ENCODE measurements at regions not wholly inside any gene's neighbourhood (a gene's known extent, or its start where the extent isn't known, plus 50 kb on each side); places are given as distances from the start of the nearest gene placed in this dataset.

DNA sequence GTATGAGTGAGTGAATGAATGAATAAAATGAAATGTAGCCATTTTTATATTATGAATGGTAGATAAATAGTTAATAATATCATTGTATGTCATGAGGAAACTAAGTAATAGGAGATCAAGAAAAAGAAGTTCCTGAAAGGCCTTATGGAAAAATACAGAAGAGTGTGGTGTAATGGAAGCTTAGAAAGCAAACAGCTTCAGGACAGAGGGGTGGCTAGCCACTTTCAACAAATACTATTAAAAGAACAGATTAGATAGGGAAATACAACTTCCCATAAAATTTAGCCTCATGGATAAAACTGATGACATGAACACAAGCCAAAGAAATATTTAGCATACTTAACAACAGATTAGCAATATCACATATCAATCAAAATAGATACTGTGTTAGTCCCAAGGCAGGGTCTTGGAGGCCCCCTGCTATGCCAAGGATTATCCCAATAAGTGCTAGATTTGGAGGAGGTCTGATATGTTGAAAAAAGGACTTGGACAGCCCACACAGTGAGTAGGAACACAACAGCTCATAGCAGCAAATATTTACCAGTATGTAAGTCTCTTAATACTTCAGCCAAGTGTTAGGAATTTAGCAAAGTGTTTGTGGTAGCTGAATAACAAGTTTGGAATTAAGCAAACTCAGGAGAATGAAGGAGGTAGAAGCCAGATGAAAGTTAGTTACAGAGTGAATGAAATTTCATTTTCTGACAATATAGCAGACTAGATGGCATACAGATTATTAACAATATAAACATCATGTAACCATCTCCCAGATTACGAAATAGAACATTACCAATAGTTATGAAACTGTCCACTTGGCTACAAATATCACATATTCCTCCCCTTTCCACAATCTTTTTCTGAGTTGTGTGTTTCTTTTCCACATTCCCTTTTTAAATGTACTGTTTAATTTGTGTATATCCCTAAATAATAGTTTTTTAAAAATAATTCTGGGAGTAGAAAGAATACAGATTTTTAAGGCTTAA lies 1632.0 kb downstream of the PCDH9 start:
- Histone ChIP-seq H3K36me3 (no peaks in the 10 kb centered on the region), H3K9me3 (no peaks in the 10 kb centered on the region), H3K4me1 (no peaks in the 10 kb centered on the region), H3K27me3 (no peaks in the 10 kb centered on the region), H3K27ac (no peak overlapping the region), H3K4me3 (no peak overlapping the region)
- ATAC-seq: peak in 2 of 4 donors; percentile 43 to 52
- intact Hi-C loops (cut with DNase I): no loop called here
- TF ChIP-seq, protein P1, sequence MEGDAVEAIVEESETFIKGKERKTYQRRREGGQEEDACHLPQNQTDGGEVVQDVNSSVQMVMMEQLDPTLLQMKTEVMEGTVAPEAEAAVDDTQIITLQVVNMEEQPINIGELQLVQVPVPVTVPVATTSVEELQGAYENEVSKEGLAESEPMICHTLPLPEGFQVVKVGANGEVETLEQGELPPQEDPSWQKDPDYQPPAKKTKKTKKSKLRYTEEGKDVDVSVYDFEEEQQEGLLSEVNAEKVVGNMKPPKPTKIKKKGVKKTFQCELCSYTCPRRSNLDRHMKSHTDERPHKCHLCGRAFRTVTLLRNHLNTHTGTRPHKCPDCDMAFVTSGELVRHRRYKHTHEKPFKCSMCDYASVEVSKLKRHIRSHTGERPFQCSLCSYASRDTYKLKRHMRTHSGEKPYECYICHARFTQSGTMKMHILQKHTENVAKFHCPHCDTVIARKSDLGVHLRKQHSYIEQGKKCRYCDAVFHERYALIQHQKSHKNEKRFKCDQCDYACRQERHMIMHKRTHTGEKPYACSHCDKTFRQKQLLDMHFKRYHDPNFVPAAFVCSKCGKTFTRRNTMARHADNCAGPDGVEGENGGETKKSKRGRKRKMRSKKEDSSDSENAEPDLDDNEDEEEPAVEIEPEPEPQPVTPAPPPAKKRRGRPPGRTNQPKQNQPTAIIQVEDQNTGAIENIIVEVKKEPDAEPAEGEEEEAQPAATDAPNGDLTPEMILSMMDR (IDR thresholded peaks at IDR 0.05): no peak
- no peak for DNase-seq
- FAIRE-seq: no peak
- WGBS, 2 donors: 71 to 83% methylated on average over 1 of the region's 1 CpG

DNA sequence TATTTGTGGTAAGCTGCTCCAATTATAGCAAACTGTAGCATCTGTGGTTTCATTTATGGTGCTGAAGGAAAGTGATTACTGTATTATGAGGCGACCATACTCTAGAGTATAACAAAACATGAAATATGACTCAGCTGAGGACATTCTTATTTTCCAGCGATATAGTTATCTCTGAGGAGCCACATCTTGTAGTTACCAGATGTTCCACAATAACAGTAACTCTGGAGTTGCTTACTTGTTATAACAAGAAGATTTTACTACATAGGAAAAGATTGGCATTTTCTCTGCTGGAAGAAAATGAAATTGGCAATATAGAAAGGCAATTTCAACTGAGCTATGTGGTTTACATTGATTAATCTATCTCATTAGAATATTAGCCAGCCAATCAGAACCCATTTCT lies 1634.2 kb downstream of the PCDH9 start:
- no peak for ATAC-seq
- TF ChIP-seq, protein P1 (IDR thresholded peaks at IDR 0.05): no peak
- no peaks in the 10 kb centered on the region for H3K27me3 ChIP-seq

DNA sequence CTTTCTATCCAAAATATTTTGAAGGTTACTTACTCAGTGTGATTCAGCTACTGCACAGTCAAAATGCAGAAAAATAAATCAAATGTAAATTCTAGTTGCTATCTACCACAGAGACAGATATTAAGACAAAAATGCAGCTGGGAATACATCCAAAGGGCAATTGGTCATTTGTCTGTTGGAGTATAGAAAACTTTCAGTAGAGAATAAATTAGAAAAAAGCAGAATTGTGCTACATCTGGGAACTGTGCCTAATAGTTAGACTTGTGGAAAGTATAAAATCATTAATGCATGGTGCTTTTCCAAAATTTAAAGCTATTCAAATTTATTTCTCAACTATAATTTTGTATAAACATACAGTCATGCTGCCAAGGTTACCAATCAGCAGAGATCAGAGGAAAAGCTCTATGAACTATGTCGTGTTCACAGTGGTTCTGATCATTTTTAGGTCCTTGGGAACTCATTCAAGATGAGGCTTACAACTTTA lies 1635.8 kb downstream of the PCDH9 start:
- DNase-seq (no peak), FAIRE-seq (no peak), ATAC-seq (no peak)
- no peaks in the 10 kb centered on the region for H3K4me1 ChIP-seq
- no peak overlapping the region for H3K27ac ChIP-seq
- H3K4me3 ChIP-seq: no peak overlapping the region
- no peaks in the 10 kb centered on the region for H3K36me3 ChIP-seq
- TF ChIP-seq, protein P1 (IDR thresholded peaks at IDR 0.05): no peak
- H3K27me3 ChIP-seq: no peaks in the 10 kb centered on the region
- H3K9me3 ChIP-seq: no peaks in the 10 kb centered on the region
- 36 to 43% methylated on average over 1 of the region's 1 CpG for WGBS, 2 donors
- intact Hi-C loops (cut with DNase I): no loop called here

More for the DNA sequence above, 1634.2 kb downstream of the PCDH9 start:
- Histone ChIP-seq H3K9me3 (no peaks in the 10 kb centered on the region), H3K4me1 (no peaks in the 10 kb centered on the region), H3K36me3 (no peaks in the 10 kb centered on the region), H3K4me3 (no peak overlapping the region), H3K27ac (no peak overlapping the region)
- FAIRE-seq: no peak
- WGBS, 2 donors: 58 to 68% methylated on average over 2 of the region's 2 CpGs
- DNase-seq: no peak
- intact Hi-C loops (cut with DNase I): no loop called here

DNA sequence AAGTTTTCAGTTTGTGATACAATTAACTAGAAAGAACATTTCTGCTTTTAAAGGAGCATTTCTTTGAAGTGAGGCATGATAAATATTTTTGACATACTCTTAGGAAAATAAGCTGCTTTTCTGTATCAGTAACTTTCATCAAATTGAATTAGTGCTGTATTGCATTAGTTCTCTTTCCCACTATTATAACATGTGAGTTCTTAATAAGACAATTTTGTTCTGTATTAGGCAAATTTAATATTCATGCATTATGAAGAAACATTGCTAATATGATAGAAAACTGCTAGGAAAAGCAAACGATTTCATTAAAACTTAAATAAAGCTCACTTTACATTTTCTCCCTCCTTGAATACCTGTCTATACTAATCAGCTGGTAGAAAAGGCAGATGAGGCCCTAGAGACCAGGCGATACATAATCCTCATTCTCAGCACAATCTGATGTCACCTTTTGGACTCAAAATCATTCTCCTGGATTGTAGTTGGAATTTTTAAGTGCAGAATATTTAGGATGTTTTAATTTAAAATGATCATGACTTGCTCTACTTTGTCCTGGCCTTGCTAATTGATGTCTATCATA lies 1636.8 kb downstream of the PCDH9 start:
- intact Hi-C loops (cut with DNase I): no loop called here
- no peak for DNase-seq
- no peaks in the 10 kb centered on the region for H3K36me3 ChIP-seq
- H3K4me3 ChIP-seq: no peak overlapping the region
- no peaks in the 10 kb centered on the region for H3K9me3 ChIP-seq
- no peak for FAIRE-seq
- WGBS, 2 donors: 62 to 67% methylated on average over 2 of the region's 2 CpGs
- no peak for ATAC-seq
- H3K27me3 ChIP-seq: no peaks in the 10 kb centered on the region
- TF ChIP-seq, protein P1 (IDR thresholded peaks at IDR 0.05): no peak
- no peaks in the 10 kb centered on the region for H3K4me1 ChIP-seq
- H3K27ac ChIP-seq: no peak overlapping the region

Measured in pancreas (tissue), 10 donors.